ENCODE measurements at regions not wholly inside any gene's neighbourhood (a gene's known extent, or its start where the extent isn't known, plus 50 kb on each side); places are given as distances from the start of the nearest gene placed in this dataset.

DNA sequence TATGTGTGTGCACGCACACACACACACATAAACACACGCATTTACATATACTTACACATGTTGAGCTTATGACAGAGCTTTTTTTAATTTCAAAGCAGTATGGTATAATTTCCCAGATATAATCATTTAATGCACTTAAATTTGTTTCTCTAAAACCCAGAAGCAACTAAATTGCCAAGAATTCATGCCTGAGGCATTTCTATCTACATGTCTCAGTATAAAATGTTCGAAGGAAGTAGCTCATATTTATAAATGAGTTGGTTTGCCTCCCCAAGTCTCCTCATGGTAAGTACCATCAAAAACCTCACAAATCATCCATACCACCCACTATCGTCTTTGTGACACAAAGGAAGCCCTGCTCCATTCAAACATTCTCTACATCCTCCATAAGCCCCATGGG lies 130.6 kb downstream of the RPL22L1 start:
- TF ChIP-seq, protein P1, sequence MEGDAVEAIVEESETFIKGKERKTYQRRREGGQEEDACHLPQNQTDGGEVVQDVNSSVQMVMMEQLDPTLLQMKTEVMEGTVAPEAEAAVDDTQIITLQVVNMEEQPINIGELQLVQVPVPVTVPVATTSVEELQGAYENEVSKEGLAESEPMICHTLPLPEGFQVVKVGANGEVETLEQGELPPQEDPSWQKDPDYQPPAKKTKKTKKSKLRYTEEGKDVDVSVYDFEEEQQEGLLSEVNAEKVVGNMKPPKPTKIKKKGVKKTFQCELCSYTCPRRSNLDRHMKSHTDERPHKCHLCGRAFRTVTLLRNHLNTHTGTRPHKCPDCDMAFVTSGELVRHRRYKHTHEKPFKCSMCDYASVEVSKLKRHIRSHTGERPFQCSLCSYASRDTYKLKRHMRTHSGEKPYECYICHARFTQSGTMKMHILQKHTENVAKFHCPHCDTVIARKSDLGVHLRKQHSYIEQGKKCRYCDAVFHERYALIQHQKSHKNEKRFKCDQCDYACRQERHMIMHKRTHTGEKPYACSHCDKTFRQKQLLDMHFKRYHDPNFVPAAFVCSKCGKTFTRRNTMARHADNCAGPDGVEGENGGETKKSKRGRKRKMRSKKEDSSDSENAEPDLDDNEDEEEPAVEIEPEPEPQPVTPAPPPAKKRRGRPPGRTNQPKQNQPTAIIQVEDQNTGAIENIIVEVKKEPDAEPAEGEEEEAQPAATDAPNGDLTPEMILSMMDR (IDR thresholded peaks at IDR 0.05) = no peak
- no peak for TF ChIP-seq POLR2A (IDR thresholded peaks at IDR 0.05; ENCODE audit: low read depth)

Measured in esophagus muscularis mucosa (tissue), 3 donors.